Smooth muscle cell (in vitro differentiated cells): ENCODE measurements at regions not wholly inside any gene's neighbourhood (a gene's known extent, or its start where the extent isn't known, plus 50 kb on each side); places are given as distances from the start of the nearest gene placed in this dataset.

Experiments
- DNase-seq: peaks from one replicate; lab custom pipeline; 2025; ENCODE audit not compliant: unreplicated experiment; lab: John Stamatoyannopoulos, UW
- H2AFZ ChIP-seq: fragments of 200-600 bp; sonication (generic); 2 replicates; pipeline ENCODE4 v1.6.0; 2016; ENCODE audit warnings: antibody characterized with exemption, low read depth, mild to moderate bottlenecking
- H3F3A ChIP-seq: fragments of 200-600 bp; sonication (generic); 2 replicates; pipeline ENCODE4 v1.6.0; 2017; ENCODE audit warnings: antibody characterized with exemption, low read depth
- H3K27ac ChIP-seq: fragments of 200-600 bp; sonication (generic); 2 replicates; pipeline ENCODE4 v1.5.1; 2016; ENCODE audit warnings: low read depth, mild to moderate bottlenecking
- H3K27me3 ChIP-seq: fragments of 200-600 bp; sonication (generic); 2 replicates; pipeline ENCODE4 v1.6.1; 2016; ENCODE audit warnings: low read depth, mild to moderate bottlenecking
- H3K36me3 ChIP-seq: fragments of 200-600 bp; sonication (generic); 2 replicates; pipeline ENCODE4 v1.5.1; 2016; ENCODE audit warnings: low read depth
- H3K4me1 ChIP-seq: fragments of 200-600 bp; sonication (generic); 2 replicates; pipeline ENCODE4 v1.5.1; 2016; ENCODE audit warnings: low read depth
- H3K4me2 ChIP-seq: fragments of 200-600 bp; sonication (generic); 2 replicates; pipeline ENCODE4 v1.6.0; 2016; ENCODE audit warnings: mild to moderate bottlenecking
- H3K4me3 ChIP-seq: fragments of 200-600 bp; sonication (generic); 2 replicates; pipeline ENCODE4 v1.5.1; 2016; ENCODE audit warnings: mild to moderate bottlenecking
- H3K79me2 ChIP-seq: fragments of 200-600 bp; sonication (generic); 2 replicates; pipeline ENCODE4 v1.6.0; 2016; ENCODE audit warnings: low read depth, mild to moderate bottlenecking
- H3K9ac ChIP-seq: fragments of 200-600 bp; sonication (generic); 2 replicates; pipeline ENCODE4 v1.6.0; 2016; ENCODE audit warnings: low read depth
- H3K9me3 ChIP-seq: fragments of 200-600 bp; sonication (generic); replicated peaks from 2 replicates; pipeline ENCODE4 v1.5.1; 2016; ENCODE audit warnings: low read depth
- H4K20me1 ChIP-seq: fragments of 200-600 bp; sonication (generic); 2 replicates; pipeline ENCODE4 v1.6.0; 2016; ENCODE audit warnings: low read depth
- WGBS: methylation state at CpG from one replicate; pipeline ENCODE4 v1.1.7; 2016; ENCODE audit warnings: low lambda C conversion rate; 5-methylcytosine and 5-hydroxymethylcytosine counted together
- TF ChIP-seq, protein P1 (sequence below): fragments of 200-600 bp; sonication (generic); IDR thresholded peaks from 2 replicates; pipeline ENCODE4 v1.5.1; 2017; ENCODE audit warnings: borderline replicate concordance, mild to moderate bottlenecking, antibody characterized with exemption; ENCODE audit not compliant: insufficient read depth, poor library complexity, severe bottlenecking

- H3K9me3 ChIP-seq = no peaks in the 10 kb centered on the region
- peaks cover 41% of the 10 kb centered on the region for H3F3A ChIP-seq
- 41% methylated on average over 10 of the region's 10 CpGs for WGBS
- no peaks in the 10 kb centered on the region for H3K79me2 ChIP-seq
- H3K4me3 ChIP-seq = no peak overlapping the region
- peak overlapping the region; percentile 88 for H3K9ac ChIP-seq
- TF ChIP-seq, protein P1, sequence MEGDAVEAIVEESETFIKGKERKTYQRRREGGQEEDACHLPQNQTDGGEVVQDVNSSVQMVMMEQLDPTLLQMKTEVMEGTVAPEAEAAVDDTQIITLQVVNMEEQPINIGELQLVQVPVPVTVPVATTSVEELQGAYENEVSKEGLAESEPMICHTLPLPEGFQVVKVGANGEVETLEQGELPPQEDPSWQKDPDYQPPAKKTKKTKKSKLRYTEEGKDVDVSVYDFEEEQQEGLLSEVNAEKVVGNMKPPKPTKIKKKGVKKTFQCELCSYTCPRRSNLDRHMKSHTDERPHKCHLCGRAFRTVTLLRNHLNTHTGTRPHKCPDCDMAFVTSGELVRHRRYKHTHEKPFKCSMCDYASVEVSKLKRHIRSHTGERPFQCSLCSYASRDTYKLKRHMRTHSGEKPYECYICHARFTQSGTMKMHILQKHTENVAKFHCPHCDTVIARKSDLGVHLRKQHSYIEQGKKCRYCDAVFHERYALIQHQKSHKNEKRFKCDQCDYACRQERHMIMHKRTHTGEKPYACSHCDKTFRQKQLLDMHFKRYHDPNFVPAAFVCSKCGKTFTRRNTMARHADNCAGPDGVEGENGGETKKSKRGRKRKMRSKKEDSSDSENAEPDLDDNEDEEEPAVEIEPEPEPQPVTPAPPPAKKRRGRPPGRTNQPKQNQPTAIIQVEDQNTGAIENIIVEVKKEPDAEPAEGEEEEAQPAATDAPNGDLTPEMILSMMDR = no peak
- DNase-seq = no peak
- peak overlapping the region; percentile 71 for H3K4me2 ChIP-seq
- H3K36me3 ChIP-seq = no peaks in the 10 kb centered on the region
- peaks cover 6% of the 10 kb centered on the region for H3K4me1 ChIP-seq
- peak overlapping the region; percentile 99 for H3K27ac ChIP-seq
- H3K27me3 ChIP-seq = no peaks in the 10 kb centered on the region
- no peak overlapping the region for H2AFZ ChIP-seq
- H4K20me1 ChIP-seq = no peaks in the 10 kb centered on the region
These were observed 63.6 kb upstream of the ERRFI1 start for GRCh38 chr1:8089535-8090228.

DNA sequence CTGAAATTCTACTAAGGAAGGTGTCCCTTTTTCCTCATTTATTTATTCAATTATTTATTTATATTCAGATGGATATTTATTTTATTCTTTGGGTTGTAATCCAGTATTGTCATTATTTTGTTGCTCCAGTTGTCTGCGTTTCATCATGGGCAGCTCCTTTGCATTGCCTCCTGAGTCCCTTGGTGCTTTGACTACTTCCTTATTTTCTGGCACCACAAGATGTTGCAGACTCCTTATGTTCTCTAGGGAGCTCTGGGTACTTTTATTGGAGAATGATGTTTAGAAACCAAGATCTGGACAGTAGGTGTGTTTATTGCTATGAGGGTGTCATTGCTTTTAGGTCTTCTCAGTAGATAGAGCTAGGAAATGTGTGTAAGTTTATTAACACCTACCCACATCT is 59.9 kb upstream of the ERRFI1 start:
- no peak overlapping the region for H3K27ac ChIP-seq
- H3K9ac ChIP-seq = no peak overlapping the region
- 100% methylated on average over 1 of the region's 1 CpG for WGBS
- H3K4me2 ChIP-seq = no peak overlapping the region
- no peak for DNase-seq
- TF ChIP-seq, protein P1 = no peak
- H3K27me3 ChIP-seq = no peaks in the 10 kb centered on the region
- H3K36me3 ChIP-seq = no peaks in the 10 kb centered on the region
- H3K4me3 ChIP-seq = no peak overlapping the region
- no peaks in the 10 kb centered on the region for H3K9me3 ChIP-seq
- peaks cover 29% of the 10 kb centered on the region for H3F3A ChIP-seq
- H3K4me1 ChIP-seq = peaks cover 6% of the 10 kb centered on the region
- no peaks in the 10 kb centered on the region for H4K20me1 ChIP-seq
- H3K79me2 ChIP-seq = no peaks in the 10 kb centered on the region
- H2AFZ ChIP-seq = no peak overlapping the region

GRCh38 chr1:8084913-8085312 is 58.8 kb upstream of the ERRFI1 start:
- H3K27me3 ChIP-seq = no peaks in the 10 kb centered on the region
- H3K79me2 ChIP-seq = no peaks in the 10 kb centered on the region

More at GRCh38 chr1:8084913-8085312, 58.8 kb upstream of the ERRFI1 start:
- Histone ChIP-seq H2AFZ (no peak overlapping the region), H3K9ac (no peak overlapping the region), H3K4me1 (peaks cover 5% of the 10 kb centered on the region), H3K36me3 (no peaks in the 10 kb centered on the region), H3K4me3 (no peak overlapping the region), H3F3A (peaks cover 23% of the 10 kb centered on the region), H3K4me2 (peak overlapping the region; percentile 24), H4K20me1 (no peaks in the 10 kb centered on the region), H3K9me3 (no peaks in the 10 kb centered on the region), H3K27ac (peak overlapping the region; percentile 90)
- 94% methylated on average over 6 of the region's 6 CpGs for WGBS
- TF ChIP-seq, protein P1 = no peak
- DNase-seq = no peak
